Hematopoietic multipotent progenitor cell treated with erythropoietin and hydrocortisone succinate and interleukin-3 and kit ligand, for 17 days (in vitro differentiated cells): ENCODE measurements at regions not wholly inside any gene's neighbourhood (a gene's known extent, or its start where the extent isn't known, plus 50 kb on each side); places are given as distances from the start of the nearest gene placed in this dataset.
A peak's percentile ranks its signal among the peaks of the same experiment; 100 is the strongest.
"Not testable (repeated sequence)": the region's sequence is repeated elsewhere in the genome, so short reads cannot be mapped to it uniquely, and the experiment has no call there.

ENCODE experiments used
- DNase-seq: peaks from one replicate; pipeline ENCODE4 v3.0.0-alpha.2; 2015; ENCODE audit warnings: low spot score

DNA sequence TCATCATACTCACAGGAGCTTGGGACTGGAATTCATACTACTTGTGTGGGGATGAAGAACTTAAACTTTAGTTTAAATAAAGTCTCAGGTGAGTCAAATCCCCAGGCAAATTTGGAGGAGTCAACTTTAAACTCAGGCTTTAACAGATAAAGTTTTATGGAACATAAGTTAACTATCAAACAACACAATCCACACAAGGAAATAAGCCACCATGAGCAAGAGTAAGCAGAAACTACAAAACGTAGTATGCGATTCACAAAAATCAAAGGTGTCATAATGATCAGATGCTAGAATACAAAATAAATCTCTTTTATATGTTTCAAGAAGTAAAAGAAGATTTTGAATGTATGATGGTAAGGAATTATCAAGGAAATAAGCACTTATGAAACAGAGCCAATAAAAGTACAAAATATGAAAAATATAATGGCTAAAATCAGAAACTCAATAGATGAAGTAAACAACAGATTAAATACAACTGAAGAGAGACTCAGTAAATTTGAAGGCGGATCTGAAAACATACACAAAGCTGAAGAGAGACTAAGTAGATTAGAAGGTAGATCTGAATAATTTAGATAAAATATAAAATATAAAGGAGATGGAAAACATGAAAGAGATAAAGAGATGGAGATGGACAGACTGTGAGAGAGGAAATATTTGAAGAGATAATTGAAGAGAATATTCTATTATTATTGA lies 97.5 kb upstream of the TWIST2 start:
- no peak for DNase-seq

DNA sequence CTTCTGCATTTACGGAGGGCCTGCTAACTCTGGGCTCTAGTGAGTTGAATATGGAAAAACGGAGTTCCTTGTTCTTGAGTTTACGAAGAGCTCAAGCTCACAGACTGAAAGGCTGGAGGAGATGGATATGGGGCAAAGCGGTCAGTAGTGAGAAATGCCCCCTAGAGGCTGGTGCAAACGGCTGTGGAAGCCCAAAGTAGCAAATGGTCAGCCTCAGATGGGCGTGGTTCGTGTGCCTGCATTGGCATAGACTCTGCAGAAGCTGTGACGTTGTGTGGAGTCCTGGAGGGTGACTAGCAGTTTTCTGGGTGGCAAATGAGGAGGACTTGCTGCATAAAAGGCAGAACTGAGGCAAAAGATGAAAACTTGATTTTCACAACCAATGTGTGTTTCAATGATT lies 93.6 kb upstream of the TWIST2 start:
- no peak for DNase-seq

DNA sequence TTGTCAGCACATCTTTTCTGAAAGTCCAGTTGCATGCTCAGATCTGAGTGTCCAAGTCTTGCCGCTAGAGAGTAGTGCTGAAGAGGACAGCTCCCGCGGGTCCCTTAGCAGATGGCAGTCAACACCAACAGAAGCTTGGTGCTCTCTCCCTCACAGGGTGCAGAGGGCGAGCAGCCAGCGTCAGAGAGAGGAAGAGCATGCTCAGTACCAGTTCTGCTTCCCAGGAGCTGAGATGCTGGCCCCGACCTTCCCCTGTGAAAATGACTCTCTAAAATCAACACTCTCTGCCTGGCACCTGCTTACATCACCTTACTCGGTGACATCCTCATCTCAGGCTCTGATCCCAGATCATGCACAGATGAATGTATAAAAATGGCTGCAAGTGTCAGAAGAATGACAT lies 86.0 kb upstream of the TWIST2 start:
- no peak for DNase-seq

GRCh38 chr2:238763471-238763995 lies 84.4 kb upstream of the TWIST2 start:
- no peak for DNase-seq

DNA sequence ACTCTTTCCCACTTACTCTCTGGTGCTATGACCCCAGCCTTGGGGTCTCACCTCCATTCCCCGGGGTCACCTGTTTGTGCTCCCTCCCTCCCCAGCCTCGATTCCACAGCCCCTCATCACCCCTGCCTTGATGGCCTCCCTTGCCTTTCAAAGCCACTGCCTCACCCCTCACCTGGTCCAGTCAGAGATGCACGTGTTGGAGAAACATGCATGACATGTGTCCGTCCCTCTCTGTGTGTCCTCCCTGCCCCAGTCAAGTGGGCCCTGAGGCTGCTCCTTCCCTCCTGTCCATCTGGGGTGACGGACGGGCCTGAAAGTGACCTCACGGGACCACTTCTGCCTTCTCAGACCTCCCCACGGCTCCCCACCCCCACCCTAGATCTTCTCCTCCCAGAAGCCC lies 82.3 kb upstream of the TWIST2 start:
- DNase-seq, result no peak

GRCh38 chr2:238771218-238771617 lies 76.7 kb upstream of the TWIST2 start:
- no peak for DNase-seq

- no peak for DNase-seq
These were observed 76.2 kb upstream of the TWIST2 start for GRCh38 chr2:238771639-238772038.

GRCh38 chr2:238772635-238773297 lies 75.1 kb upstream of the TWIST2 start:
- no peak for DNase-seq

GRCh38 chr2:238773472-238773871 lies 74.4 kb upstream of the TWIST2 start:
- no peak for DNase-seq

DNA sequence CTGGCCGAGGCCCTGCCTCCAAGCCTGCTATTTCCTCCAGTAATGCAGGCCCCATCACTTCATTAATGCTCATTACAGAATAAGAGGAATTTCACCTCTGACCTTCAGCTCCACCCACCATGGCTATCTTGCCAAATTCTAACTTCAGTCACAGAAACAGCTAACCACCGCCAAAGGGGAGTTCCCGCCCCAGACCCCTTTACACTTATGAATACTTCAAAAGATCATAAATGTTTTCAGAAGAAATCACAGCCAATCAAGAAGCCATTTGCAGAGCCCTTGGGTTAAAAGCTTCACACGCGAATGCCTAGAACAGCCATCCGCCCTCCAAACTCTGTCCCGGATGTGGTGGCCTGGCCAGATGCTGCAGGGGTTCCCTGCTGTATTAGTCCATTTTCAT lies 73.8 kb upstream of the TWIST2 start:
- no peak for DNase-seq

GRCh38 chr2:238774980-238775509 lies 72.8 kb upstream of the TWIST2 start:
- no peak for DNase-seq

DNA sequence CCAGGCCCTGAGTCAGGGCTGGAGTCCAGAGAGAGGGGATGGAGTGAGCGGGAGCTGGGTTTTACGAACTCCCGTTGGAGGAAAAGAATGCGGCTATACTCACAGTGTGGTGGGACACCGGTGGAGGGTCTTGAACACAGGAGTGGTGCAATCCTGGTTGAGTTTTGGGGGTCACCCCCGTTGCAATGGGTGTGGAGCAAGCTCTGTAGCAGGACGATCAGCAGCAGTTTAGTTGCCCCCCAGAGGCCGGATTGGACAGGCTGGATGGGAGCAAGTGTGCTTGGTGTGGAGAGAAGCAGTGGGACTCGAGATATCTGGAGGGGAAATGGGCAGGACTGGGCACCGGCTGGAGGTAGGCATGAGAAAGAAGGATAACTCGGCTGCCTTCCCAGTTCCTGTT lies 72.3 kb upstream of the TWIST2 start:
- no peak for DNase-seq

GRCh38 chr2:238776003-238776760 lies 71.7 kb upstream of the TWIST2 start:
- no peak for DNase-seq

DNA sequence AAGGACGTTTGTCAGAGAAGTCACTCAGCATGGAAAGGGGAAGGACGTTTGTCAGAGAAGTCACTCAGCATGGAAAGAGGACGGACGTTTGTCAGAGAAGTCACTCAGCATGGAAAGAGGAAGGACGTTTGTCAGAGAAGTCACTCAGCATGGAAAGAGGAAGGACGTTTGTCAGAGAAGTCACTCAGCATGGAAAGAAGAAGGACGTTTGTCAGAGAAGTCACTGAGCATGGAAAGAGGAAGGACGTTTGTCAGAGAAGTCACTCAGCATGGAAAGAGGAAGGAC lies 71.2 kb upstream of the TWIST2 start:
- not testable (repeated sequence) for DNase-seq

GRCh38 chr2:238777369-238778067 lies 70.4 kb upstream of the TWIST2 start:
- no peak for DNase-seq

GRCh38 chr2:238784671-238785527 lies 63.0 kb upstream of the TWIST2 start:
- peak; percentile 25 for DNase-seq

GRCh38 chr2:238785528-238785860 lies 62.4 kb upstream of the TWIST2 start:
- no peak for DNase-seq

DNA sequence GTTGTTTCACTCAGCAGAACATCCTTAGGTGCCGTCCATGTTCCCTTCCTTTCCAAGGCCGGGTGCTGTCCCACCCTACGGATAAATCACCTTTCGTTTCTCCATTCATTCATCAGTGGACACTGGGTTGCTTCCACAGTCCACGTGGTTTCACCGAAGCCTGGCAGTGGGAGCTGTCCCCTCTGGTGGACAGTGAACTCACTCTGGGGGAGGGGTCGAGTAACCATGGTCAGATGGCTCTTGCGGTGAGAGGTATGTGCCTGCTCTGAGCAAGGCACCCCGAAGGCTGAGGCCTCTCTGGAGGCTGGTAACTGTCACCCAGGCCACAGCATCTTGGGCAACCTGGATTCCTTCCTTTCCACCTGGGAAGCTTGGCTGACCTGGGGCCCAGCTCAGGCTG lies 61.5 kb upstream of the TWIST2 start:
- DNase-seq, result no peak

- no peak for DNase-seq
These were observed 60.9 kb upstream of the TWIST2 start for GRCh38 chr2:238786792-238787490.

GRCh38 chr2:238787501-238787900 lies 60.4 kb upstream of the TWIST2 start:
- no peak for DNase-seq

GRCh38 chr2:238789317-238789806 lies 58.5 kb upstream of the TWIST2 start:
- no peak for DNase-seq
